Ishikawa (cell line): ENCODE measurements at regions not wholly inside any gene's neighbourhood (a gene's known extent, or its start where the extent isn't known, plus 50 kb on each side); places are given as distances from the start of the nearest gene placed in this dataset.

Experiments used
- EGR1 ChIP-seq: IDR thresholded peaks from 2 replicates; pipeline ENCODE4 v1.6.1; 2012
- EP300 ChIP-seq: IDR thresholded peaks from 2 replicates; pipeline ENCODE4 v1.6.1; 2012; ENCODE audit warnings: borderline replicate concordance
- MAX ChIP-seq: IDR thresholded peaks from 2 replicates; pipeline ENCODE4 v1.6.1; 2012
- NFIC ChIP-seq: IDR thresholded peaks from 2 replicates; pipeline ENCODE4 v1.6.1; 2012
- RAD21 ChIP-seq: IDR thresholded peaks from 2 replicates; pipeline ENCODE4 v1.6.1; 2012; ENCODE audit warnings: low read depth
- TAF1 ChIP-seq: IDR thresholded peaks from 2 replicates; pipeline ENCODE4 v1.6.1; 2012; ENCODE audit warnings: low read depth, mild to moderate bottlenecking
- YY1 ChIP-seq: IDR thresholded peaks from 2 replicates; pipeline ENCODE4 v1.6.1; 2012; ENCODE audit warnings: low read depth

- TF ChIP-seq EP300, result no peak
- TF ChIP-seq MAX, result no peak
- TF ChIP-seq EGR1, result no peak
- TF ChIP-seq RAD21, result no peak
- no peak for TF ChIP-seq YY1
- TF ChIP-seq NFIC, result no peak
- TF ChIP-seq TAF1, result no peak
Observed at GRCh38 chr16:48082516-48082915, 73.3 kb downstream of the ABCC12 start.
